GM21515 (cell line): ENCODE measurements at regions not wholly inside any gene's neighbourhood (a gene's known extent, or its start where the extent isn't known, plus 50 kb on each side); places are given as distances from the start of the nearest gene placed in this dataset.

Experiments used
- ATAC-seq: cut with Tn5 transposase; IDR thresholded peaks from one replicate; pipeline ENCODE4 v1.9.1; 2021; ENCODE audit not compliant: unreplicated experiment

DNA sequence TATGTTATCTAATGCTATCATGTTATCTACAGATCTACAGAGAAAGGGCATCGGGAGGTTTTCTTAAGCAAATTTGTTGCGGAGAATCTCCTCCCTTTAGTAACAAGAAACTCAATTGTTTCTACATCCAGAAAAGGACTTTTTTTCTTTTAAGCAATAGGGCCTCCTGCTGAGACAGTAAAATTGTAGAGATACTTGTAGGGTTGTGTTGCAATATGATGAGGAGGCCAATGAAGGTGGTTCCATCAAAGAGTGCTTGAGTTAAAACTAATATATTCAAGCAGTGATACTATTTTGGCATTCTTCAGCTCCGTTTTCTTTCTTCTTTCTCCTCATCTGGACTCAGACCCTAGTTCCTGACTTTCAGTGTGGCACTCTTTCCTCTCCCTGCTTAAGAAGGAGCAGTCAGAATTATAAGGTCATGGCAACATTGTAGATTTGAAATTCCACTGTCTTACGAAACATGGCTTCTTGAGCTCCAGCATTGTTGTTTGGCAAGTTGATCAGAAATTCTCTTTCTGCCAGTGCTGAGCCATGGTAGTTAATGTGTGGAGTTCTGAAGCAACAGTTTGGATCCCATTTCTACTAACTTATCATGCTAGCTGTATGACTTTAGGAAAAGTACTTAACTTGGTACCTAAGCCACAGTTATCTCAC lies 202.0 kb upstream of the SLC14A2 start:
- ATAC-seq = no peak

DNA sequence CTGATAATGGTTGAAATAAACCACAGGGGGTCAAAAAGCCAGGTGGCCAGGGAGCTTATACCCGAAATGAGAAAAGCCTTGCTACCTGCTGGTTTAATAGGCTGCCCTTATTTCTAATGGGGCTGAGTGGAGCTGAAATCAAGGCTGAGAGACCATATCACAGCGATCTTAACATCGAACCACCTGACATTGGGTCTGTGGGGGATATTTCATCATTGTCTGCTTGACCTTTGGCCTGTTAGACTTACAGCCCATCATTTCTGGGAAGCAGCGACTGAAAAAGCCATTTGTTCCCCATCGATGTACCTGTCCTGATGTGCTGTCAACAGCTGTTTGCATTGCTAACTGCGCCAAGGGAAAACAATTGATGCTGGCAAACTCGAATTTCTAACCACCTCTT lies 199.7 kb upstream of the SLC14A2 start:
- no peak for ATAC-seq

DNA sequence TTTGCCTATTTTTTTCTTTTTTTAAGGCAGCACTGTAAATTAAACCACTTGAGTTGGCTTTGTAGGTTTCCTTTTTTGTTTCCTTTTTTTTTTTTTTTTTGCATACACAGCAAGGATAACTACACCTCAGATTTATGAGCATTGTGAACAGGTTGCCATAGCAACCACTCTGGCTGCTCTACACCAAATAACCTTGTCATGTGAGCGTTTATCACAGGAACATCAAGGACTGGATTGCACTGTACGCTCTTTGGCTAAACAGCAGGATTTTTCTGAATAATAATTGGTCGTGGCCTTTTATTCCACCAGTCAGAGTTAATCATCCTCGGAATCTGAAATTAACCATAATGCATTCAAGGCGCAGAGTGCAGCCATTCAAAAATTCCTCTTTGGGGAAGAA lies 199.1 kb upstream of the SLC14A2 start:
- ATAC-seq = no peak

DNA sequence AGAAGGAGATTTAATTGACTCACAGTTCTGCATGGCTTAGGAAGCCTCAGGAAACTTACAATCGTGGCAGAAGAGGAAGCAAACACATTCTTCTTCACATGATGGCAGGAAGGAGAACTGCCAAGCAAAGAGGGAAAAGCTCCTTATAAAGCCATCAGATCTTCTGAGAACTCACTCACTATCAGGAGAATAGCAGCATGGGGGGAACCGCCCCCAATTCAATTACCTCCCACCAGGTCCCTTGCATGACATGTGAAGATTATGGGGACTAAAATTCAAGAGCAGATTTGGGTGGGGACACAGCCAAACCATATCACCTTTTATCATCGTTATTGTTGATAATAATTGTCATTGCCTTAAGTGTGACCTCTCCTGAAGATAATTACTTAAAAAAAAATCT lies 197.9 kb upstream of the SLC14A2 start:
- no peak for ATAC-seq

DNA sequence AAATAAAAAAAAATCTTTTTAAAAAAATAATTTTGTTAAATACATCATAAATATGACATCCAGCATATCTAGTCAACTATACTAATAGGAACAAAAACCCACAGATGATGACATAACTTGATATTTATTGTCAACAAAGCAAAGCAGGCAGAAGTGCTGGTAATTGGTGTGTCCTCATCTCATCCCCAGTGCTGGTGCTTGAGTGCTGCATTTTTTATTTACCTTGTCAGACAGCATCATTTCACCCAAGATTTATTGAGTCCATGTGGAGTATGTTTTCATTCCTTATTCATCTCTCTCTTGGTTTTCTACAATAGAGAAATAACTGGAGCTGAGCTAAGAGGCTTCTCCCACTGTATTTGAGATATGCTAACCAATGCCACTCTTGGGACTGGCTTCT lies 191.6 kb upstream of the SLC14A2 start:
- no peak for ATAC-seq

DNA sequence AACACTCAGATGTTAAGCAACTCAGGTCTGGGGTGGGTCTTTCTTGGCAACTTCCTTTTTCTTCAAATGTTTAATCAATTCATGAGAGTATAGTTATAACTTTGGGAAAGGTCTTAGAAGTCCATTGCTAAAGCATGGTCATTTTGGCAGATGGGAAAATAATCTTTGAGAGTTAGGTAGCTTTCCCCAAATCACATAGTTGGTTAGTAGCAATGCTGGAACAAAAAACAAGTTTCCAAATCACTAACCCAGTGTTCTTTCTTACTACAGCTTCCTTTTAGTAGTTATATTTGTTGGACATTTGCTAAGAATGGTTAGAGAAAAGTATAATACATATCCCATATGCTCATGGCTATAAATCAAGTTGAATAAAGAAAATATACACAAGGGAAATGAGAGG lies 185.2 kb upstream of the SLC14A2 start:
- ATAC-seq = no peak

- ATAC-seq = no peak
These were observed 179.5 kb upstream of the SLC14A2 start for GRCh38 chr18:45435810-45436209.

- ATAC-seq = no peak
These were observed 177.9 kb upstream of the SLC14A2 start for GRCh38 chr18:45437366-45437765.

DNA sequence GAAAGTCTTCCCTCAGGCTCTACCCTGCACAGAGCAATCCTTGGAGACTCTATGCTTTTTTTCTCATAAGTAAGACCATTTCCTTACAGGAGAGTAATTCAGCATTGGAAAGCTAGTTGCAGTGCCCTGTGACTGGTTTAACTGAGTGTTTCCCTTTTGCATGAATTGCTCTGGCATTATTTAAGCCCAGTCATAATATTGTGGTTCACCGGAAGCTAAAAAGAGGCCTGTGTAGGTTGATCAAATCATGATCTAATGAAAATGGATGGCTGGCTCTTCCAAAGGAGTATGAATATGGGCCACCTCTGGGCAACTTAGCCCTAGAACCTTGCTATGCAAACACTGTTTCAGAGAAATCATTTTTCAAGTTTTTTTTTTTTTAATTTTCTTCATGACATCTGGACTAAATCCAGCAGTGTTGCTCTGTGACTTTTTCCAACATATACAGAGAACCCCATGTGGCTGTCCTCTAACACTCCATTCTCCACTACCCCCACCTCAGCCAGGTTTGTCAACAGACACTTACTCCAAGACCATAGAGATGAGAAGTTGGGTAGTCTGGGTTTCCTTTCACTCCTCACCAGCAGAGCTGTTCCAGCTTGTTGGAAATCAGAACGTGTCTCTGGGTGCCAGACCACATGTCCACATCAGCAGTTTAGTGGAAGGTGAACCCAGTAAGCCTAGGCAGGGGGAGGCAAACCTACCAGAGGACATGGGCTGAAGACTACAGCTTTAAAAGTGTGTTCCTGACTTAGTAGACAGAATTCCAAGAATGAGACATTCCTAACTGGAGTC lies 175.2 kb upstream of the SLC14A2 start:
- no peak for ATAC-seq

- no peak for ATAC-seq
These were observed 174.0 kb upstream of the SLC14A2 start for GRCh38 chr18:45441110-45441847.

DNA sequence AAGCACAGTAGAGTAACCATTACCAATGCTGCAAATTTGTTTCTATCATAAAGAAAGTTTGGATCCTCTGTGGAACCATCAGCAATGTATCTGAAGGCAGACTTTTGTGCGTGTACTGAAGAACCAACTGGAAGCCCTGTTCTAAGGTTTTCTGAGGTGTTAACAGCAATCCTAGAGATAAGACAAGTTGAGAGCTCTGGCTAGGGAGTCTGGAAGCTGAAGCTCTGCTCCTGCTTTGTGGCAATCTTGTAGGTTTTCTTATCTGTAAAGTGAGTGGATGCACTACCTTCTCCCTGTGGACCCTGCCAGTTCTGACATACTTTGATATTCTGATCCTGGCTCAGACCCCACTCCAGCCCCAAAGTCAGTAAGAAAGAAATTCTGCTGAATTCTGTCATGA lies 171.2 kb upstream of the SLC14A2 start:
- no peak for ATAC-seq

- ATAC-seq = no peak
These were observed 167.7 kb upstream of the SLC14A2 start for GRCh38 chr18:45447355-45448265.

GRCh38 chr18:45448871-45449270 lies 166.4 kb upstream of the SLC14A2 start:
- no peak for ATAC-seq

DNA sequence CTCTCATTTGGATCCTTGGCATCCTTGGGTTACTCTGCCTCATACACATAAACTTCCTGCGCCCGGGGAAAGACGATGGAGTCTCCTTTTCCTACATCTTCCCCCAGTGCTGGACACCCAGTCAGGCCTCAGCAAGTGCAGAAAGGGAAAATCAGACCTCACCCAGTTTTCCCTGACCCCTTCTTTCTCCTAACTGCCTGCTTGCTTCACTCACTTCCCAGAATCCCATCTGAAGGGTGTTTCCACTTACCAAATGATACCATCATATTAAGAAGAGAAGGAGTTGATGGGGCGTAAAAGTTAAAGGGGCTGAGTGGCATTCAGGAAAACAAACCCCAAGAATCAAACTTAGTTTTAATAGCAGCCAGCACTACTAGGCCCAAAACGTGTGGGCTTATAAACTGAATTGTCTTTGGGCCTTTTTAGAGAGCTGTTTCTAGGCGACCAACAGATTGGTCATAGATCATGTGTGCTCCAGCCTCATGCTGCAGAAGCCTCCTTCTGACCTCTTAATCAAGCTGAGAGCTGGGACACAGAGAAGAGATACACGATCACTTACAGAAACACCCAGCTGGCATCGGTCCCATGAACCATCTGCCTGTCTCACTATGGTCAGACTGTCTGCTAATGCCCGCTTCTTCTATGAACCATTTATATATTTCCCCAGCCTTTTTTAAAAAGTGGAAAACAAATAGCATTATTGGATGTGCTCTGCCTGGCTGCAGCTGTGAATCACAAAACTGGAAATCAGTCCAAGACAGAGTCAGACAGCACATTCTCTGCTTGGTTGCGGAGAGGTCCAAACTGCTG lies 165.7 kb upstream of the SLC14A2 start:
- no peak for ATAC-seq

- no peak for ATAC-seq
These were observed 158.9 kb upstream of the SLC14A2 start for GRCh38 chr18:45456090-45457021.

DNA sequence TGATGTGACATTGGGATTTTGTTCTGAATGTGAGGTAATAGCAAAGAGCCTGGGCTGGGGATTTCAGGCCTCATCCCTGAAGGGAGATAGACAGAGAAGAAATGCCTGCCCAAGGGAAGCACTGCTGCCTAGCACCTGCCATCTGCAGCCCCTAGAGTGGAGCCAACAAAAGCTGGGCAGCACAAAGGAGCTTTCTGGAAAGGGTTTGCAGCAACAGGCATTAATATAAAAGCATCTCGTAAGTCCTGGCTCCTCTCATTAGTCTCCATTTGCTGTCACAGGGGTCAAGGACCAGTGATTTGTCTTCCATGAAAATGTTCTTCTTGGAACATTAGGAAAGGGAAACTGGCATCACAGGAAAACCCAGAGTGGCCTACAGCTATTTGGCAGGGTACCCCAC lies 157.2 kb upstream of the SLC14A2 start:
- no peak for ATAC-seq

DNA sequence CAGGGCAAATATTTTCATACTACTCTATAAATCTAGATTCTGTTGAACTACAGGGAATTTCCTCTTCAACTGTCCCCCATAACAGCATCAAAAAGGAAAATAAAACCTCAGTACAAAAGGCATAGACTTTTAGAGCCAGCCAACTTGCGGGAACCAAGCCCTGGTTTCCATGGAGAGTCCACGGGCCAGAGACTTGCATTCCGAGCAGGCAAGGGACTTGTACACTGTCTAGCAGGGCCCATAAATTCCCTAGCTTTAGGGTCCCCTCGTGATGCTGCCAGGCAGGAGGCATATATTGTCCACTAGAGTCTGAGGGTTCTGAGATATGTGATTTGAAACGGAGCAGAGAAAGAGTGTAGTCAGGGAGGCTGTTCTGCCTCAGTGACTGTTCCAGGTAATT lies 153.1 kb upstream of the SLC14A2 start:
- no peak for ATAC-seq

DNA sequence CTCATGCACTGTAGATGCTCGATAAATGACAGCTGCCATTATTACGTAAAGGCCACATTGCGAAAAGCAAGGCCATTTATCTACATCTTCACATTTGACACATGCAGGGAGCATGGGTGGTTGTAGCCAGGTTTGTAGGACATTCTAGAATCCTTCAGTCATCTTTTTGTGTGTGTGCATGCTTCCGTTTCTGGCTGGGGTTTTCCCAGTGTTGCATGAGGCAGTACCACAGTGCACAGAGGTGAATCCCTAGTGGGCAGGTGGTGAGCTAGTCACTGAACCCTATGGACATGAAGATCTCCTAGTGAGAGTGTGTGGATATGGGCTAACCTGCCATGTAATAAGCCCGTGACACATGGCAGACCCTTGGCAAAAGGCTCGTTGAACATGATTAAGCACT lies 151.8 kb upstream of the SLC14A2 start:
- ATAC-seq = no peak

DNA sequence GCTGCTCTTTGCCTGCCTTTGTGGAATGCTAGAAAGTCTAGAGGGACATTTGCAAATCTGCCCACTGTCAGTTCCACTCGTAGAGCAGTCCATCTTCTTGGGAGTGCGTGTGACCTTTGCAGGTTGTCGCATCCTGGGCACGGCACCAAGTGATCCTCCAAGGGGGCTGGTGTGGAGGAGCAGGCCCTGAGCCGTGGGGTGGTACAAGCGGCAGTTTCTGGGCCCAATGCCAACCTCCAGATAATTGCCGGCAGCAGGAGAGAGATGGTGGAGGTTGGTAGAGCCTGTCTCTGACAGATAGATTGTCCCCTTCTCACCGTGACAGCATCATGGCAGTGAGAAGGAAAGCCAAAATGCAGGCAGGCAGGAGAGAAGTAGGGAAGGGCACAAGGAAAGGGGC lies 150.7 kb upstream of the SLC14A2 start:
- ATAC-seq = no peak
